ENCODE measurements at regions not wholly inside any gene's neighbourhood (a gene's known extent, or its start where the extent isn't known, plus 50 kb on each side); places are given as distances from the start of the nearest gene placed in this dataset.

- no peak for TF ChIP-seq CTCF (IDR thresholded peaks at IDR 0.05)
- TF ChIP-seq POLR2A (IDR thresholded peaks at IDR 0.05) = no peak
Measured at GRCh38 chr6:139653111-139653510, 278.7 kb upstream of the CITED2 start.
